HEK293T (cell line): ENCODE measurements at regions not wholly inside any gene's neighbourhood (a gene's known extent, or its start where the extent isn't known, plus 50 kb on each side); places are given as distances from the start of the nearest gene placed in this dataset.

Source experiments
- ARNT ChIP-seq: fragments of 450-650 bp; IDR thresholded peaks from 2 replicates; pipeline ENCODE4 v1.6.1; 2017; ENCODE audit warnings: mild to moderate bottlenecking
- BHLHE40 ChIP-seq: fragments of 450-650 bp; IDR thresholded peaks from 2 replicates; pipeline ENCODE4 v1.6.1; 2016; ENCODE audit warnings: mild to moderate bottlenecking, moderate library complexity, borderline replicate concordance
- ELF4 ChIP-seq: fragments of 450-650 bp; IDR thresholded peaks from 2 replicates; pipeline ENCODE4 v1.6.1; 2017; ENCODE audit warnings: antibody characterized with exemption
- FOXM1 ChIP-seq: fragments of 450-650 bp; IDR thresholded peaks from 2 replicates; pipeline ENCODE4 v1.6.1; 2017; ENCODE audit warnings: mild to moderate bottlenecking, borderline replicate concordance
- LEF1 ChIP-seq: fragments of 450-650 bp; IDR thresholded peaks from 2 replicates; pipeline ENCODE4 v1.6.1; 2017; ENCODE audit warnings: mild to moderate bottlenecking, borderline replicate concordance
- SP1 ChIP-seq: fragments of 450-650 bp; IDR thresholded peaks from 2 replicates; pipeline ENCODE4 v1.6.1; 2017
- SUZ12 ChIP-seq: fragments of 450-650 bp; IDR thresholded peaks from 2 replicates; pipeline ENCODE4 v1.6.1; 2016; ENCODE audit warnings: mild to moderate bottlenecking
- TARDBP ChIP-seq: fragments of 450-650 bp; IDR thresholded peaks from 2 replicates; pipeline ENCODE4 v1.6.1; 2016
- TF ChIP-seq, protein P1 (sequence below): fragments of 450-650 bp; IDR thresholded peaks from 2 replicates; pipeline ENCODE4 v1.6.1; 2016

DNA sequence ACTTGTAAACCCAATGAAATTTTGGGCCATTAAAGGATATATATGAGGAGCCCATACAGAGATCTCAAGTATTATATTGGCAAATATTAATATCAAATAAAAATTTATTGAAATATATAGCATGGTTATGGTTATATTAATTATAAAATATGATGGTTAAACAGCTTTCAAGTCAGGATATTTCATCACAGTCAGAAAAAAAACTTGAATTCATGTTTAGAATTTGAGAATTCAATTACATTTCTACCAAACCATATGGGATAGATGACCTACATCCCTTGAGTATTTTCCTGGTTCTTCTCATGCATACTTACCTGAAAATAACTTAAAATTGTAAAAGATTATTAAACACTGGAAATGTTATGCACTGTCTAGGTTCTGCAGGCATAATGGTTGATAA lies 956.1 kb upstream of the EDIL3 start:
- TF ChIP-seq BHLHE40 (no peak), ARNT (no peak), ELF4 (no peak), SUZ12 (no peak), TARDBP (no peak), FOXM1 (no peak), SP1 (no peak), LEF1 (no peak)
- TF ChIP-seq, protein P1, sequence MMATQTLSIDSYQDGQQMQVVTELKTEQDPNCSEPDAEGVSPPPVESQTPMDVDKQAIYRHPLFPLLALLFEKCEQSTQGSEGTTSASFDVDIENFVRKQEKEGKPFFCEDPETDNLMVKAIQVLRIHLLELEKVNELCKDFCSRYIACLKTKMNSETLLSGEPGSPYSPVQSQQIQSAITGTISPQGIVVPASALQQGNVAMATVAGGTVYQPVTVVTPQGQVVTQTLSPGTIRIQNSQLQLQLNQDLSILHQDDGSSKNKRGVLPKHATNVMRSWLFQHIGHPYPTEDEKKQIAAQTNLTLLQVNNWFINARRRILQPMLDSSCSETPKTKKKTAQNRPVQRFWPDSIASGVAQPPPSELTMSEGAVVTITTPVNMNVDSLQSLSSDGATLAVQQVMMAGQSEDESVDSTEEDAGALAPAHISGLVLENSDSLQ = no peak
